PC-3 (cell line): ENCODE measurements at regions not wholly inside any gene's neighbourhood (a gene's known extent, or its start where the extent isn't known, plus 50 kb on each side); places are given as distances from the start of the nearest gene placed in this dataset.

ENCODE experiments used
- EZH2 ChIP-seq: fragments of 300-600 bp; sonication (generic); IDR thresholded peaks from one replicate; pipeline ENCODE4 v1.6.1; 2017; ENCODE audit warnings: antibody characterized with exemption, mild to moderate bottlenecking, low read length; ENCODE audit not compliant: unreplicated experiment
- EZH2phosphoT487 ChIP-seq: fragments of 300-600 bp; sonication (generic); IDR thresholded peaks from 2 replicates; pipeline ENCODE4 v1.6.1; 2018; ENCODE audit warnings: mild to moderate bottlenecking, antibody characterized with exemption, low read length, borderline replicate concordance
- TF ChIP-seq, protein P1 (sequence below): fragments of 300-600 bp; sonication (generic); conservative IDR thresholded peaks from 2 replicates; pipeline ENCODE4 v1.5.1; 2017; ENCODE audit warnings: antibody characterized with exemption, low read depth, mild to moderate bottlenecking, low read length

DNA sequence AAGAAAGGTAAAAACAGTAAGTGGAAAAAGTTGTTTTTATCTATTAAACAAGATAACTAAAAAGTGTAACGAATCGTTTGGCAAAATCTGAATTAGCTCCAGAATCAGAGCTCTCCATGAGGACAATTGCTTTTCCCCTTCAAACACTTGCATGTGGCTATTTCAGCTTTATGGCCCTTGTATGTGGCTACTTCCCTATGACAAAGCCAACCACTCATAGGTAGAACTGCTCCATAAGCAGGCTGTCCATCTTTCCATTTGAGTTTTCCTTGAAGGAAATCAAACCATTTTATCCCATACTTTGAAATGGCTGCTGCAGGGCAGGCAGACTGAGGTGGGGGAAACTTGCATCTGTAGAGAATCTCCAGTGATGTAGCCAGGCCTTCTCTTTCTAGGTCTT lies 445.5 kb upstream of the ID2 start:
- TF ChIP-seq, protein P1, sequence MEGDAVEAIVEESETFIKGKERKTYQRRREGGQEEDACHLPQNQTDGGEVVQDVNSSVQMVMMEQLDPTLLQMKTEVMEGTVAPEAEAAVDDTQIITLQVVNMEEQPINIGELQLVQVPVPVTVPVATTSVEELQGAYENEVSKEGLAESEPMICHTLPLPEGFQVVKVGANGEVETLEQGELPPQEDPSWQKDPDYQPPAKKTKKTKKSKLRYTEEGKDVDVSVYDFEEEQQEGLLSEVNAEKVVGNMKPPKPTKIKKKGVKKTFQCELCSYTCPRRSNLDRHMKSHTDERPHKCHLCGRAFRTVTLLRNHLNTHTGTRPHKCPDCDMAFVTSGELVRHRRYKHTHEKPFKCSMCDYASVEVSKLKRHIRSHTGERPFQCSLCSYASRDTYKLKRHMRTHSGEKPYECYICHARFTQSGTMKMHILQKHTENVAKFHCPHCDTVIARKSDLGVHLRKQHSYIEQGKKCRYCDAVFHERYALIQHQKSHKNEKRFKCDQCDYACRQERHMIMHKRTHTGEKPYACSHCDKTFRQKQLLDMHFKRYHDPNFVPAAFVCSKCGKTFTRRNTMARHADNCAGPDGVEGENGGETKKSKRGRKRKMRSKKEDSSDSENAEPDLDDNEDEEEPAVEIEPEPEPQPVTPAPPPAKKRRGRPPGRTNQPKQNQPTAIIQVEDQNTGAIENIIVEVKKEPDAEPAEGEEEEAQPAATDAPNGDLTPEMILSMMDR, result no peak
- TF ChIP-seq EZH2 (no peak), EZH2phosphoT487 (no peak)
